ENCODE measurements at regions not wholly inside any gene's neighbourhood (a gene's known extent, or its start where the extent isn't known, plus 50 kb on each side); places are given as distances from the start of the nearest gene placed in this dataset.

- DNase-seq (ENCODE audit: extremely low spot score) = no peak
- 91% methylated on average over 14 of the region's 14 CpGs for WGBS
- no peak for TF ChIP-seq EP300 (IDR thresholded peaks at IDR 0.05)
- no peak for TF ChIP-seq CTCF (IDR thresholded peaks at IDR 0.05)
- no peak for TF ChIP-seq POLR2A (IDR thresholded peaks at IDR 0.05; ENCODE audit: low read depth)
- TF ChIP-seq POLR2AphosphoS5 (IDR thresholded peaks at IDR 0.05) = no peak
These were observed 188.9 kb upstream of the ATP10A start for GRCh38 chr15:26051761-26052675.

GRCh38 chr15:26050984-26051383 is 187.9 kb upstream of the ATP10A start:
- Histone ChIP-seq H3K36me3 (no peaks in the 10 kb centered on the region), H3K27me3 (no peaks in the 10 kb centered on the region), H3K4me1 (no peaks in the 10 kb centered on the region), H3K9me3 (no peaks in the 10 kb centered on the region), H3K4me3 (no peak overlapping the region), H3K27ac (replicated peaks in 1 of 4) (no peak overlapping the region)
- TF ChIP-seq CTCF (IDR thresholded peaks at IDR 0.05) (no peak), POLR2A (IDR thresholded peaks at IDR 0.05; ENCODE audit: low read depth) (no peak), EP300 (IDR thresholded peaks at IDR 0.05) (no peak), POLR2AphosphoS5 (IDR thresholded peaks at IDR 0.05) (no peak)
- intact Hi-C loops (cut with DNase I) = no loop called here
- DNase-seq (ENCODE audit: extremely low spot score) = no peak
- 75% methylated on average over 4 of the region's 4 CpGs for WGBS

More at GRCh38 chr15:26051761-26052675, 188.9 kb upstream of the ATP10A start:
- Histone ChIP-seq H3K4me3 (no peak overlapping the region), H3K9me3 (no peaks in the 10 kb centered on the region), H3K27ac (replicated peaks in 1 of 4) (no peak overlapping the region), H3K27me3 (no peaks in the 10 kb centered on the region), H3K4me1 (no peaks in the 10 kb centered on the region), H3K36me3 (no peaks in the 10 kb centered on the region)
- intact Hi-C loops (cut with DNase I) = no loop called here

GRCh38 chr15:26049900-26050657 is 187.0 kb upstream of the ATP10A start:
- no peak for DNase-seq (ENCODE audit: extremely low spot score)
- Histone ChIP-seq H3K27me3 (no peaks in the 10 kb centered on the region), H3K4me1 (no peaks in the 10 kb centered on the region), H3K36me3 (no peaks in the 10 kb centered on the region), H3K27ac (replicated peaks in 1 of 4) (no peak overlapping the region), H3K4me3 (no peak overlapping the region), H3K9me3 (no peaks in the 10 kb centered on the region)
- 59% methylated on average over 9 of the region's 9 CpGs for WGBS
- TF ChIP-seq CTCF (IDR thresholded peaks at IDR 0.05) (no peak), POLR2A (IDR thresholded peaks at IDR 0.05; ENCODE audit: low read depth) (no peak), EP300 (IDR thresholded peaks at IDR 0.05) (no peak), POLR2AphosphoS5 (IDR thresholded peaks at IDR 0.05) (no peak)
- intact Hi-C loops (cut with DNase I) = no loop called here

- Histone ChIP-seq H3K36me3 (no peaks in the 10 kb centered on the region), H3K27me3 (no peaks in the 10 kb centered on the region), H3K9me3 (no peaks in the 10 kb centered on the region), H3K4me1 (no peaks in the 10 kb centered on the region), H3K4me3 (no peak overlapping the region), H3K27ac (replicated peaks in 1 of 4) (no peak overlapping the region)
- peak; percentile 74 for DNase-seq (ENCODE audit: extremely low spot score)
- 89% methylated on average over 7 of the region's 7 CpGs for WGBS
- intact Hi-C loops (cut with DNase I) = no loop called here
- TF ChIP-seq POLR2A (IDR thresholded peaks at IDR 0.05; ENCODE audit: low read depth) (no peak), EP300 (IDR thresholded peaks at IDR 0.05) (no peak), POLR2AphosphoS5 (IDR thresholded peaks at IDR 0.05) (no peak), CTCF (IDR thresholded peaks at IDR 0.05) (no peak)
These were observed 185.5 kb upstream of the ATP10A start for GRCh38 chr15:26048669-26049068.
